ES-I3 (cell line): ENCODE measurements at regions not wholly inside any gene's neighbourhood (a gene's known extent, or its start where the extent isn't known, plus 50 kb on each side); places are given as distances from the start of the nearest gene placed in this dataset.

Experiments
- H3K36me3 ChIP-seq: 2 replicates; pipeline ENCODE4 v1.6.1; 2013; ENCODE audit warnings: mild to moderate bottlenecking, low read length, control low read depth, moderate library complexity; ENCODE audit not compliant: insufficient read depth
- H3K4me1 ChIP-seq: 2 replicates; pipeline ENCODE4 v1.6.1; 2013; ENCODE audit warnings: mild to moderate bottlenecking, control low read depth, low read length; ENCODE audit not compliant: insufficient read depth
- H3K9ac ChIP-seq: 2 replicates; pipeline ENCODE4 v1.6.1; 2013; ENCODE audit warnings: low read depth, mild to moderate bottlenecking, low read length, moderate library complexity
- H3K9me3 ChIP-seq: 2 replicates; pipeline ENCODE4 v1.6.1; 2013; ENCODE audit warnings: mild to moderate bottlenecking, low read length, moderate library complexity; ENCODE audit not compliant: control insufficient read depth, insufficient read depth

DNA sequence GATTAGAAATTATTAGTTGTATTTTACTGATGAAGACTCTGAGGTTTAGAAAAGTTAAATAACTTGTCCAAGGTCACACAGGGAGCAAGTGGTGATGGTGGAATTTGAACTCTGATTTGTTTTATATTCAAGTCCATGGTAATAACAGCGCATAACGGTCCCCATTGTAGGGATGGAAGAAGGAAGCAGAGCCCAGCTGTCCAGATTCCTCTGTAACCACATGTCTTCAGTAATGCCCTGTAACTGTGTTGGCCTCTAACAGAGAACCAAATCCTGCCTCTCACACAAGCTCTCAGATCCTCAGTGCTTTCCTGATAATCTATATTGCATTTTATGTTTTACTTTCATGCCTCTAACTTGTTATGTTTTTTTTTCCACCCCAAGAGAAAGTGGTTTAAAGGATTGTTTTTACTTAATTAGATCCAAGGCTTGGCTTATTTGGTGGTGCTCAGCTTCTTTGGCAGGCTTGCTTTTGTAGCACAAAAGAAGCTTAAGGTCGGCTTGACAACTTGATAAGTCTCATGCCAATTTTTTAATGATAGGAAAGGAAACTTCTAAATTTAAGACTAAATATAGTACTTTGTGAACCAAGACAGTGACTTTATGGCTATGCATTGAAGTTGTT is 105.1 kb upstream of the SEL1L start:
- H3K9ac ChIP-seq: no peak overlapping the region
- H3K36me3 ChIP-seq: no peaks in the 10 kb centered on the region
- peaks cover 4% of the 10 kb centered on the region; the same call in 1 of the 2 replicates for H3K4me1 ChIP-seq
- no peaks in the 10 kb centered on the region for H3K9me3 ChIP-seq

DNA sequence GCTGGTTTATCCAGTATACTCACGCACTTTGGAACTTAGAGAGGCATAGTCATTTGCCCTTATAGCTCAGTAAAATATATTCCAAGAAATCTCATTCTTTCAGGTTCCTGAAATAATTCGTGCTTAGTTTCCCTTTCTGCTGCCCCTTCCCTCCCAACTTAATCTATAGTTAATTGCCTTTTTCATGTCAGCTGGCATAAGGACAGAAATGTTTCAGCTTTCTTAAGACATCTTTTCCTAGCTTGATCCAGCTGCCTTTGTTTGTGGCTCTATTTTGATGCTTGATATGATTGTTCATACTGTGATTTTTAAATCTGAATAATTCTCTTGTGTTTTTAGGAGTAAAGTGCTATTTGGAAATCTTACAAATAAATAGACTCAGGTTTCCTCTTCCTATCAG is 120.0 kb upstream of the SEL1L start:
- H3K9ac ChIP-seq: no peak overlapping the region
- peaks cover 24% of the 10 kb centered on the region for H3K4me1 ChIP-seq
- no peaks in the 10 kb centered on the region for H3K36me3 ChIP-seq
- H3K9me3 ChIP-seq: no peaks in the 10 kb centered on the region

DNA sequence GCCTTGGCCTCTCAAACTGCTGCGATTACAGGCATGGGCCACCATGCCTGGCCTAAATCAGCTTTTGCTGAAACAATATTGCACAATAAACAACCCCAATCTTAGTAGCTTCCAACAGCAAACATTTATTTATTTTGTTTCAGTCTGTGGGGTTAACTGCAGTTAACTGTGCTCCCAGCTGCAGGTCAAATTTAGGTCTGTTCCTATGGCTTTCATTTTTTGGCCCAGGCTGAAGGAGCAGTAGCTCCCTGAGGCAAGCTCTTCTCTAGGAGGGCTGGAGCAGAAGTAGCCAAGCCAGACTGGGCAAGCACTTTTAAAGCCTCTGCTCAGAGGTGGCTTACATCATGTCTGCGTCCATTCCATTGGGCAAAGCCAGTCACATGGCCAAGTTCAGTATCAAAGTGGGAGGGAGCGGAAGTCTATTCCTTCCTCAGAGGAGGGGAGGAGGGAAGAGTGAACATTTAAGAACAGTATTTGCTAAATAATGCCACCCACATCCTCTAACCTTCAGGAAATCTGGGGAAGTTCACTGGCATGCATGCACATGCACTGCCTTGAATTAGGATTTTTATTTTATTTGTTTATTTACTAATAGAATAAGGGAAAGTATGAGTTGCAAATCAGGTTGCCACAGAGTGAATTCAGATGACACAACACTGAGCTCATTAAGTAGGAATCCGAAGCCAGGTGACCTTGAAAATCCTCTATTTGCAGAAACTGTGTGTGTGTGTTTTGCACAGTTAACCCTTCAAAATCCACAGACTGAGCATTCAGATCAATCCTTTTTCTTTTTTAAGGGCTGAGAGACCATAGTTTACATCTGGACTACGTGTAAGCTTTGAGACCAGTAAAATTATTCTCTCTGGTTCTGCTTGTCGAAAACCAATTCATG is 122.0 kb upstream of the SEL1L start:
- H3K36me3 ChIP-seq: no peaks in the 10 kb centered on the region
- H3K9ac ChIP-seq: no peak overlapping the region
- H3K9me3 ChIP-seq: no peaks in the 10 kb centered on the region
- peaks cover 24% of the 10 kb centered on the region for H3K4me1 ChIP-seq

DNA sequence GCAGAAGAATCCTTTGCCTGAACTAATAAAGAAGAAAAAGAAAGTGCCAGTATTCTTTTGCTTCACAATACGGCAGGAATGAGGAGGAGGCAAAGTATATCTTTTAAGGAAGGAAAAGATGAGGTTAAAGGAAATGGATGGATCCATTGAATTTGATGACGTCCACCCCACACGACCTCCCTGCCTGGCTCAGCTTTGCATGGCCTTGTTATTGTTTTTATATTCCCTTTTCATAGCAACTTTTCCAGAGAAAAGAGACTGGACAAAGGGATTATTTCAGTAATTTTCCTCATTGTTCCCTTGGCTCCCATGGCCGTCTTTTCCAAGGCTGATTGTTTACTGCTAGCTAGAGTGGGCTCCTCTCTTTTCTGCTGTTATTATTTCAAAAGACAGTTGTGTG is 123.2 kb upstream of the SEL1L start:
- no peaks in the 10 kb centered on the region for H3K9me3 ChIP-seq
- no peak overlapping the region for H3K9ac ChIP-seq
- H3K4me1 ChIP-seq: peaks cover 24% of the 10 kb centered on the region
- H3K36me3 ChIP-seq: no peaks in the 10 kb centered on the region

DNA sequence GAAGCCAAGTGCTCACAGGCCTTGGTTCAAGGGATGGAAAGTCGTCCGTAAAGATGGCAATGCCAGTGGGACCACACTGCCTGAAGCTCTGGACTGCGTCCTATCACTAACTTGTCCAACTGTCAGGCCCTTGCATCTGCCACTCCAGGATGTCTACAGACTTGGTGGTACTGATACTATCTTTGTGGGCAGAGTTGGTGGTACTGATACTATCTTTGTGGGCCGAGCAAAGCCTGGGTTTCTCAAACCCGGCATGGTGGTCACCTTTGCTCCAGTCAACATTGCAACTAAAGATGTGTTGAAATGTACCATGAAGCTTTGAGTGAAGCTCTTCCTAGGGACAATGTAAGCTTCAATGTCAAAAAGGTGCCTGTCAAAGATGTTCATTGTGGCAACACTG is 128.4 kb upstream of the SEL1L start:
- H3K36me3 ChIP-seq: no peaks in the 10 kb centered on the region
- H3K9ac ChIP-seq: no peak overlapping the region
- no peaks in the 10 kb centered on the region for H3K9me3 ChIP-seq
- H3K4me1 ChIP-seq: peaks cover 11% of the 10 kb centered on the region

DNA sequence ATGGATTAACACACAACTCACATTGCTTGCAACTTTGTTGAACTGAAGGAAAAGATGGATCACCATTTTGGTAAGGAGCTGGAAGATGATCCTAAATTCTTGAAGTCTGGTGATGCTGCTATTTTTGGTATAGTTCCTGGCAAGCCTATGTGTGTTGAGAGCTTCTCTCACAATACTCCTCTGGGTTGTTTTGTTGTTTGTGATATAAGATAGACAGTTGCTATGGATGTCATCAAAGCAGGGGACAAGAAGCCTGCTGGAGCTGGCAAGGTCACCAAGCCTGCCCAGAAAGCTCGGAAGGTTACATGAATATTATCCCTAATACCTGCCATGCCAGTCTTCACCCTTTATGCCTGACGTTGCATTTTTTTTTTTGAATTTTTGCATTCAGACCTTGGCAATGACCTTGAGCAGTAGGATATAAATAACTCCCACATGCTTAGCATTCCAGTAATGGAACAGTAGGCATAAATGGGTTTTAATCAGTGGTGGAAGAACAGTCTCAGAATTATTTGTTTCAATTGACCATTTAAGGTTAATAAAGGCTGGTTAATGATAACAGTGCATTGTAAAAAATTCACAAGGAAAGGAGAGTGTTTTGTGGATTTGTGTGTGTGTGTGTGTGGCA is 129.0 kb upstream of the SEL1L start:
- H3K9me3 ChIP-seq: no peaks in the 10 kb centered on the region
- no peak overlapping the region for H3K9ac ChIP-seq
- no peaks in the 10 kb centered on the region for H3K36me3 ChIP-seq
- H3K4me1 ChIP-seq: peaks cover 7% of the 10 kb centered on the region

GRCh38 chr14:81668626-81669274 is 135.1 kb upstream of the SEL1L start:
- H3K36me3 ChIP-seq: no peaks in the 10 kb centered on the region
- H3K4me1 ChIP-seq: no peaks in the 10 kb centered on the region
- H3K9ac ChIP-seq: no peak overlapping the region
- H3K9me3 ChIP-seq: no peaks in the 10 kb centered on the region

DNA sequence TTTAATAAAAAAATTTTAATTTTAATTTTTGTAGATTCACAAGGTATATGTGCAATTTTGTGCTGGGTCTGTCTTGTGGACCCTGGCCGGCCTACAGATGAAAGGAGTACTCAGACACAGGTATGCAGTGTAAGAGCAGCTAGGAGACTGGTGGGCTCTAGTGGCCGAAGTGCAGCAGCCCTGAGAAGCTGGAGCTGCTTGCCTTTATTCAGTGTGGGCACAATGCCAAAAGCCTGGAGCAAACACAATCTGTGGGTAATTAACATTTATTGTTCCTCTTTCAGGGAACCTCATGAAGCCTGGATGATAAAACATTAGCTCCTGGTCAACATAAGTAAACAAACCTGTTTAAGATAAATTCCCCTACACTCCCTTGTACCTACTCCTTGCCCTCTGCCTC is 135.7 kb upstream of the SEL1L start:
- Histone ChIP-seq H3K9ac (no peak overlapping the region), H3K36me3 (no peaks in the 10 kb centered on the region), H3K9me3 (no peaks in the 10 kb centered on the region), H3K4me1 (no peaks in the 10 kb centered on the region)

DNA sequence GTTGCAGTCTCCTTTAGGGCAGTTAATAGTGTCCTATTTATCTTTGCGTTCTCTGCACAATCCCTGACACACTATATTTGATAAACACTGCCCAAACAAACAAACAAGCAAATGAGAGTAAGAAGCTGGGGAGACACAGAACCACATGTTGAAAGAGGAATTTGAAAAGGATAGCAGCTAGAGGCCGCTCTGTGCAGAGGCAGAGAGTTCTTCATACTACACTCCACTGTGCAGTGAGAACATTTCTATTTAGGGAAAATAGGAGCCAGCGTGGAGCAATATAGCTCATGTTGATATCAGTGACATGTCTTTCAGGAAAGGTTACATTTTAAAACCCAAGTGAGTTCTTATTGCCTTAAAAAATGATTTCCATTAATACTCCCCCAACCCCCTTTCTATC is 140.3 kb upstream of the SEL1L start:
- no peaks in the 10 kb centered on the region for H3K36me3 ChIP-seq
- H3K4me1 ChIP-seq: no peaks in the 10 kb centered on the region
- no peaks in the 10 kb centered on the region for H3K9me3 ChIP-seq
- H3K9ac ChIP-seq: no peak overlapping the region

DNA sequence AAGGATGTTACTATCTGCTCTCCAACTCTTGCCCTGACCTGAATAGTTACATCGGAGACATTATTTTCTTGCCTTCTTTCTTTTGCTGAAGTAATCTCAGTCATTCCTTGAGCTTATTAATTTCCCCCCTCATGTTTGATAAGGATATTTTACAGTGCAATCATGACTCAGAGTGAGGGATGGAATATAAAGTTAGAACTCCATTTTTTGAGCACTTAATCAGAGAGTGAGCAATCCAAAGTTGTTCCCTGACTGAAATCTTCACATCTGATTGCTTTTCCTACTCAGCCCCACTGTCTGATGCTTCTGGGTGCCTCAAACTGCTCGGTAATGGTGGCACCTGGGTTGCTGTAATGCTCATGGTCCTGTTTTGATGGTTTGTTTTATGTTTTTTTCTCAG is 142.7 kb upstream of the SEL1L start:
- Histone ChIP-seq H3K36me3 (no peaks in the 10 kb centered on the region), H3K9me3 (no peaks in the 10 kb centered on the region), H3K4me1 (peaks cover 8% of the 10 kb centered on the region; the same call in 1 of the 2 replicates), H3K9ac (no peak overlapping the region)

- no peak overlapping the region for H3K9ac ChIP-seq
- peaks cover 11% of the 10 kb centered on the region; the same call in 1 of the 2 replicates for H3K4me1 ChIP-seq
- H3K9me3 ChIP-seq: no peaks in the 10 kb centered on the region
- H3K36me3 ChIP-seq: no peaks in the 10 kb centered on the region
Observed at GRCh38 chr14:81676879-81677278, 143.2 kb upstream of the SEL1L start.

GRCh38 chr14:81677736-81678135 is 144.1 kb upstream of the SEL1L start:
- Histone ChIP-seq H3K9me3 (no peaks in the 10 kb centered on the region), H3K36me3 (no peaks in the 10 kb centered on the region), H3K4me1 (peaks cover 18% of the 10 kb centered on the region; the same call in 1 of the 2 replicates), H3K9ac (no peak overlapping the region)

DNA sequence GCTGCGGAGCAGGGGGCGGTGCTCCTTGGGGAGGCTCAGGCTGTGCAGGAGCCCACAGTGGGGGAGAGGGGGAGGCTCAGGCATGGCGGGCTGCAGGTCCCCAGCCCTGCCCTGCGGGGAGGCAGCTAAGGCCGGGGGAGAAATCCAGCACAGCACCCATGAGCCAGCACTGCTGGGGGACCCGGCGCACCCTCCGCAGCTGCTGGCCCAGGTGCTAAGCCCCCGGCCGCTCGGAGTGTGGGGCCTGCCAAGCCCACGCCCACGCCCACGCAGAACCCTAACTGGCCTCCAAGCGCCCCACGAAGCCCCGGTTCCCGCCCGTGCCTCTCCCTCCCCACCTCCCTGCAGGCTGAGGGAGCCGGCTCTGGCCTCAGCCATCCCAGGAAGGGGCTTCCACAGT is 145.6 kb upstream of the SEL1L start:
- no peak overlapping the region for H3K9ac ChIP-seq
- H3K9me3 ChIP-seq: no peaks in the 10 kb centered on the region
- H3K36me3 ChIP-seq: no peaks in the 10 kb centered on the region
- peaks cover 19% of the 10 kb centered on the region; the same call in 1 of the 2 replicates for H3K4me1 ChIP-seq

GRCh38 chr14:81681541-81681940 is 147.9 kb upstream of the SEL1L start:
- H3K9me3 ChIP-seq: no peaks in the 10 kb centered on the region
- H3K4me1 ChIP-seq: peaks cover 19% of the 10 kb centered on the region; the same call in 1 of the 2 replicates

More at GRCh38 chr14:81681541-81681940, 147.9 kb upstream of the SEL1L start:
- Histone ChIP-seq H3K36me3 (no peaks in the 10 kb centered on the region), H3K9ac (no peak overlapping the region)
